Testis (tissue), 2 donors: ENCODE measurements at regions not wholly inside any gene's neighbourhood (a gene's known extent, or its start where the extent isn't known, plus 50 kb on each side); places are given as distances from the start of the nearest gene placed in this dataset.

Experiments used
- DNase-seq: peaks from one replicate; pipeline ENCODE4 v3.0.0-alpha.2; 2019
- H3K27ac ChIP-seq, 2 donors: fragments of 200-600 bp; sonication (generic); one replicate each; pipeline ENCODE4 v1.5.1; 2019
- H3K27me3 ChIP-seq: fragments of 200-600 bp; sonication (generic); one replicate; pipeline ENCODE4 v1.5.1; 2019
- H3K36me3 ChIP-seq: fragments of 200-600 bp; sonication (generic); one replicate; pipeline ENCODE4 v1.5.1; 2017; ENCODE audit warnings: low read depth; ENCODE audit errors: missing control alignments
- H3K4me1 ChIP-seq: fragments of 200-600 bp; sonication (generic); one replicate; pipeline ENCODE4 v1.5.1; 2019
- H3K4me3 ChIP-seq, 2 donors: fragments of 200-600 bp; sonication (generic); one replicate each; pipeline ENCODE4 v1.5.1; 2017 to 2019
- H3K9me3 ChIP-seq: fragments of 200-600 bp; sonication (generic); one replicate; pipeline ENCODE4 v1.5.1; 2017
- CTCF ChIP-seq, 3 experiments: fragments of 450-650 bp in 2 of 3; fragments of 200-600 bp in 1 of 3; sonication (generic) in 1 of 3; IDR thresholded peaks; one replicate each; pipeline ENCODE4 v1.5.1; 2016 to 2019; ENCODE audit warnings: antibody characterized with exemption in 3 of 3, mild to moderate bottlenecking in 2 of 3, moderate library complexity in 1 of 3
- POLR2A ChIP-seq: fragments of 450-650 bp; IDR thresholded peaks from one replicate; pipeline ENCODE4 v1.6.1; 2017; ENCODE audit warnings: antibody characterized with exemption, mild to moderate bottlenecking, moderate library complexity
- WGBS, 2 donors: methylation state at CpG; one replicate each; pipeline ENCODE4 v1.1.5; 2018; 5-methylcytosine and 5-hydroxymethylcytosine counted together
- intact Hi-C: fragments of 100-400 bp; cut with DNase I; formaldehyde crosslinking; loops from one replicate; pipeline ENCODE4 v1.15.1; 2023; ENCODE audit warnings: low total_unique reads

- Histone ChIP-seq H3K27me3 (no peaks in the 10 kb centered on the region), H3K9me3 (no peaks in the 10 kb centered on the region), H3K4me3 (no peak overlapping the region), H3K27ac (peak overlapping the region in 1 of 2 donors; percentile 9), H3K4me1 (peaks cover 4% of the 10 kb centered on the region), H3K36me3 (no peaks in the 10 kb centered on the region)
- intact Hi-C loops = no loop called here
- WGBS, 2 donors = 76 to 97% methylated on average over 3 of the region's 3 CpGs
- DNase-seq = no peak
- no peak for TF ChIP-seq POLR2A
Measured at GRCh38 chr12:125292700-125293099, 227.5 kb downstream of the AACS start.

- Histone ChIP-seq H3K4me3 (no peak overlapping the region), H3K4me1 (peaks cover 4% of the 10 kb centered on the region), H3K27me3 (no peaks in the 10 kb centered on the region), H3K27ac (no peak overlapping the region), H3K36me3 (no peaks in the 10 kb centered on the region), H3K9me3 (no peaks in the 10 kb centered on the region)
- WGBS, 2 donors = 93% methylated on average over 5 of the region's 5 CpGs
- no peak for DNase-seq
- intact Hi-C loops = no loop called here
- no peak for TF ChIP-seq CTCF (IDR thresholded peaks at IDR 0.05)
- no peak for TF ChIP-seq POLR2A
Measured at GRCh38 chr12:125295550-125295949, 230.3 kb downstream of the AACS start.

- no peaks in the 10 kb centered on the region for H3K27me3 ChIP-seq
- no peaks in the 10 kb centered on the region for H3K4me1 ChIP-seq
- WGBS, 2 donors = 50 to 64% methylated on average over 4 to 9 of the region's 9 CpGs
- no peak for TF ChIP-seq CTCF (IDR thresholded peaks at IDR 0.05)
- TF ChIP-seq POLR2A = no peak
- no peak for DNase-seq
- H3K36me3 ChIP-seq = no peaks in the 10 kb centered on the region
- no peak overlapping the region for H3K27ac ChIP-seq
- intact Hi-C loops = no loop called here
- H3K4me3 ChIP-seq = no peak overlapping the region
- no peaks in the 10 kb centered on the region for H3K9me3 ChIP-seq
Measured at GRCh38 chr12:125296701-125297100, 231.5 kb downstream of the AACS start.

GRCh38 chr12:125299840-125300239, 234.6 kb downstream of the AACS start:
- Histone ChIP-seq H3K27me3 (no peaks in the 10 kb centered on the region), H3K36me3 (no peaks in the 10 kb centered on the region), H3K4me1 (no peaks in the 10 kb centered on the region), H3K9me3 (no peaks in the 10 kb centered on the region), H3K27ac (no peak overlapping the region), H3K4me3 (no peak overlapping the region)
- no peak for TF ChIP-seq CTCF (IDR thresholded peaks at IDR 0.05)
- no peak for TF ChIP-seq POLR2A
- no peak for DNase-seq
- intact Hi-C loops = no loop called here
- 83 to 89% methylated on average over 9 of the region's 9 CpGs for WGBS, 2 donors

GRCh38 chr12:125300249-125300648, 235.0 kb downstream of the AACS start:
- intact Hi-C loops = no loop called here
- Histone ChIP-seq H3K27me3 (no peaks in the 10 kb centered on the region), H3K4me1 (no peaks in the 10 kb centered on the region), H3K27ac (no peak overlapping the region), H3K36me3 (no peaks in the 10 kb centered on the region), H3K9me3 (no peaks in the 10 kb centered on the region), H3K4me3 (no peak overlapping the region)
- TF ChIP-seq CTCF (IDR thresholded peaks at IDR 0.05) (no peak), POLR2A (no peak)
- 75 to 81% methylated on average over 3 of the region's 3 CpGs for WGBS, 2 donors
- DNase-seq = no peak
